IPS-20b (cell line): ENCODE measurements at regions not wholly inside any gene's neighbourhood (a gene's known extent, or its start where the extent isn't known, plus 50 kb on each side); places are given as distances from the start of the nearest gene placed in this dataset.

Source experiments
- H3K27ac ChIP-seq: one replicate; pipeline ENCODE4 v1.5.1; 2013; ENCODE audit warnings: low read length
- H3K27me3 ChIP-seq: 2 replicates; pipeline ENCODE4 v1.6.1; 2013; ENCODE audit warnings: mild to moderate bottlenecking, low read length, inconsistent platforms; ENCODE audit not compliant: insufficient read depth
- H3K36me3 ChIP-seq: 2 replicates; pipeline ENCODE4 v1.6.1; 2013; ENCODE audit warnings: low read depth, mild to moderate bottlenecking, inconsistent platforms, low read length, moderate library complexity; ENCODE audit not compliant: insufficient read depth
- H3K4me1 ChIP-seq: 2 replicates; pipeline ENCODE4 v1.6.1; 2013; ENCODE audit warnings: mild to moderate bottlenecking, control low read depth, inconsistent platforms, low read length, moderate library complexity; ENCODE audit not compliant: insufficient read depth
- H3K4me3 ChIP-seq: 2 replicates; pipeline ENCODE4 v1.5.1; 2013; ENCODE audit warnings: mild to moderate bottlenecking, low read length, inconsistent platforms
- H3K9ac ChIP-seq: 2 replicates; pipeline ENCODE4 v1.6.1; 2013; ENCODE audit warnings: low read depth, mild to moderate bottlenecking, inconsistent platforms, low read length, moderate library complexity
- H3K9me3 ChIP-seq: 2 replicates; pipeline ENCODE4 v1.6.1; 2013; ENCODE audit warnings: mild to moderate bottlenecking, low read depth, low read length, inconsistent platforms; ENCODE audit not compliant: insufficient read depth

- no peaks in the 10 kb centered on the region for H3K36me3 ChIP-seq
- H3K9me3 ChIP-seq = no peaks in the 10 kb centered on the region
- no peak overlapping the region for H3K27ac ChIP-seq
- no peaks in the 10 kb centered on the region for H3K27me3 ChIP-seq
- H3K9ac ChIP-seq = no peak overlapping the region
- H3K4me3 ChIP-seq = no peak overlapping the region
- H3K4me1 ChIP-seq = no peaks in the 10 kb centered on the region
These were observed 473.1 kb upstream of the GJE1 start for GRCh38 chr6:141659582-141659981.

DNA sequence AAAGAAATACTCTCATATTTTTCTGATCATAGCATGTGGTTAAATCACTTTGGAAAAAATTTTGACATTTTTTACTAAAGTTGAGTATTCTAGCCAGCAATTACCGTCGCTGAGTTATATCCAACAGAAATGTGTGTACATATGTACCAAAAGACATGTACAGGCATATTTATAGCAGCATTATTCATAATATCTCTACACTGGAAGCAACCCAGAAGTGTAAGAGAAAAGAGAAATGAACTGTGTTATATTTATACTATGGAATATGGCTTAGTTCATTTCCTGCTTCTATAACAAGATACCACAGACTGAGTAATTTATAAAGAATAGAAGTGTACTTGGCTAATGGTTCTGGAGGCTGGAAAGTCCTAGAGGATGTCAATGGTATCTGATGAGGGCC, 474.0 kb upstream of the GJE1 start:
- Histone ChIP-seq H3K9me3 (no peaks in the 10 kb centered on the region), H3K27me3 (no peaks in the 10 kb centered on the region), H3K4me3 (no peak overlapping the region), H3K36me3 (no peaks in the 10 kb centered on the region), H3K4me1 (no peaks in the 10 kb centered on the region), H3K9ac (no peak overlapping the region), H3K27ac (no peak overlapping the region)

DNA sequence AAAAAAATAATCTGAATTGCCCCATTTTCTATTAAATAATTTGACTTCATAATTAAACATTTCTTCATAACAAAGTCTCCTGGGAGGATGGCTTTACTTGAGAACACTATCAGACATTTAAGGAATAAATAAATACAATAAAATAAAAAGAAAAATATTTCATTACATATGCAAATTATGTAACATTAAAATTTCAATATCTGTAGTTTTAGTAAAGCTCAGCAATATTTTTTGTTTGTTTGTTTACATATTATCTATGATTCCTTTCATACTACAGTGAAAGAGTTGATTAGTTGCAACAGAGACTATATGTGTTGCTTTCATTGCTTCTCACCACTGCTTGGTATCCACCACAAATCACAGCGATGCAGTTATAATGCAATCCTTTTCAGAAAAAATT, 474.9 kb upstream of the GJE1 start:
- H3K27me3 ChIP-seq = no peaks in the 10 kb centered on the region
- H3K9ac ChIP-seq = no peak overlapping the region
- H3K4me3 ChIP-seq = no peak overlapping the region
- no peak overlapping the region for H3K27ac ChIP-seq
- no peaks in the 10 kb centered on the region for H3K36me3 ChIP-seq
- H3K4me1 ChIP-seq = no peaks in the 10 kb centered on the region
- H3K9me3 ChIP-seq = no peaks in the 10 kb centered on the region

- no peaks in the 10 kb centered on the region for H3K4me1 ChIP-seq
- no peak overlapping the region for H3K4me3 ChIP-seq
- no peak overlapping the region for H3K9ac ChIP-seq
- no peaks in the 10 kb centered on the region for H3K36me3 ChIP-seq
- H3K27ac ChIP-seq = no peak overlapping the region
- H3K27me3 ChIP-seq = no peaks in the 10 kb centered on the region
- H3K9me3 ChIP-seq = no peaks in the 10 kb centered on the region
These were observed 479.1 kb upstream of the GJE1 start for GRCh38 chr6:141653590-141653989.

DNA sequence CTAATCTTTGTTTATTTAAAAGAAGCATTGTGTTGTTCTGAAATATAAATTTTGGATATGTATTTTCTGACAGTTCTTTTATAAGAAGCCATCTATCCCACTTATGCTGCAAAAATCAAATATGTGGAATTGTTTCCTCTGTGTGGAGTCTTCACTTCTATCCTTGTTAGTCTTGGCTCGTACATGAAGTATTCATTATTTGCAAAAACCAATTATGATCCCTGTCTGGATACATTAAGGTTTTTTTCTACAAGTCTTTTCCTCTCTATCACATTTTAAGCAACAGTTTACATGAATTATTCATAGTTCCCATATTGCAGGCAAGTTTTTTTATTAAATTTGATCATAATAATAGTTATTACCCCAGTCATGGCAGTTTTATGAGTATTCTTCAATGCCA, 490.8 kb upstream of the GJE1 start:
- no peak overlapping the region for H3K4me3 ChIP-seq
- no peaks in the 10 kb centered on the region for H3K4me1 ChIP-seq
- no peak overlapping the region for H3K27ac ChIP-seq
- no peaks in the 10 kb centered on the region for H3K36me3 ChIP-seq
- H3K9ac ChIP-seq = no peak overlapping the region
- no peaks in the 10 kb centered on the region for H3K9me3 ChIP-seq
- H3K27me3 ChIP-seq = no peaks in the 10 kb centered on the region

- H3K9ac ChIP-seq = no peak overlapping the region
- no peaks in the 10 kb centered on the region for H3K27me3 ChIP-seq
- H3K4me1 ChIP-seq = no peaks in the 10 kb centered on the region
- H3K27ac ChIP-seq = no peak overlapping the region
- H3K4me3 ChIP-seq = no peak overlapping the region
- no peaks in the 10 kb centered on the region for H3K36me3 ChIP-seq
- H3K9me3 ChIP-seq = no peaks in the 10 kb centered on the region
These were observed 491.3 kb upstream of the GJE1 start for GRCh38 chr6:141641406-141641805.

DNA sequence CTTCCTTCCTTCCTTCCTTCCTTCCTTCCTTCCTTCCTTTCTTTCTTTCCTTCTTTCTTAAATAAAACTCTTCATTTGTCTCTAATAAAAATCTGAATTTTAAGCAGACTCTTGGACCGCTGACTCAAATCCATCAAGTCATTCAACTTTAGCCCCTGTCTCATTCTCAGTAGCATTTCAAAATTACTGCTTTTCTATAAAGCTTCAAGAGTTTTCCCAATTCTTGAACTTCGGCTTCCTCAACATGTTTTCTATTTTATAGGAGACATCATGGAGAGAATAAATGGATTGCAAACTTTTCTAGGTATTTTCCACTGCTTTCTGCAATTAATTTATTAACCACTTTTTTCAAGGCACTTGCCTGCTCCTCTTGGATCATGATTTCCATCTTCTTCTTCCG, 497.1 kb upstream of the GJE1 start:
- no peaks in the 10 kb centered on the region for H3K4me1 ChIP-seq
- no peak overlapping the region for H3K9ac ChIP-seq
- no peak overlapping the region for H3K4me3 ChIP-seq
- H3K27me3 ChIP-seq = no peaks in the 10 kb centered on the region
- H3K27ac ChIP-seq = no peak overlapping the region
- H3K9me3 ChIP-seq = no peaks in the 10 kb centered on the region
- no peaks in the 10 kb centered on the region for H3K36me3 ChIP-seq

GRCh38 chr6:141634269-141634668, 498.5 kb upstream of the GJE1 start:
- H3K9ac ChIP-seq = no peak overlapping the region
- no peaks in the 10 kb centered on the region for H3K27me3 ChIP-seq
- H3K36me3 ChIP-seq = no peaks in the 10 kb centered on the region
- no peaks in the 10 kb centered on the region for H3K9me3 ChIP-seq
- no peak overlapping the region for H3K27ac ChIP-seq
- H3K4me3 ChIP-seq = no peak overlapping the region
- no peaks in the 10 kb centered on the region for H3K4me1 ChIP-seq

DNA sequence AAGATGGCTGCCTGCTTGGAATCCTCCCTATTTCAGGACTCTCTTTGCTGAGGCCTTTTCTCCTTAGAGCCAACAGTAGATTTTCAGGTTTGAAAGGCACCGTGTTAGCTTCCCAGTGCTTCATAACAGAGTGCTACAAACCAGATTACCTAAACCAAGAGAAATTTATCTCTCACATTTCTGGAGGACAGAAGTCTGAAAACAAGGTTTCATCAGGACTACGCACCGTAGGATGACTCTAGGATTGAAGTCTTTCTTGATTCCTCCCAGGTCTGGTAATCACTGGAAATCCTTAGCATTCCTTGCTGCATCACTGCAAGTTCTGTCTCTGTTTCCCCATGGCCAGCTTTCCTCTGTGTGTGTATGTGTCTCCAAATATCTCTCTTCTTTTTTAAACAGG, 508.4 kb upstream of the GJE1 start:
- Histone ChIP-seq H3K9ac (no peak overlapping the region), H3K27me3 (no peaks in the 10 kb centered on the region), H3K4me1 (no peaks in the 10 kb centered on the region), H3K9me3 (no peaks in the 10 kb centered on the region), H3K4me3 (no peak overlapping the region), H3K27ac (no peak overlapping the region), H3K36me3 (no peaks in the 10 kb centered on the region)

- Histone ChIP-seq H3K4me1 (no peaks in the 10 kb centered on the region), H3K36me3 (no peaks in the 10 kb centered on the region), H3K4me3 (no peak overlapping the region), H3K27me3 (no peaks in the 10 kb centered on the region), H3K9ac (no peak overlapping the region), H3K27ac (no peak overlapping the region), H3K9me3 (no peaks in the 10 kb centered on the region)
These were observed 514.5 kb upstream of the GJE1 start for GRCh38 chr6:141618180-141618581.

DNA sequence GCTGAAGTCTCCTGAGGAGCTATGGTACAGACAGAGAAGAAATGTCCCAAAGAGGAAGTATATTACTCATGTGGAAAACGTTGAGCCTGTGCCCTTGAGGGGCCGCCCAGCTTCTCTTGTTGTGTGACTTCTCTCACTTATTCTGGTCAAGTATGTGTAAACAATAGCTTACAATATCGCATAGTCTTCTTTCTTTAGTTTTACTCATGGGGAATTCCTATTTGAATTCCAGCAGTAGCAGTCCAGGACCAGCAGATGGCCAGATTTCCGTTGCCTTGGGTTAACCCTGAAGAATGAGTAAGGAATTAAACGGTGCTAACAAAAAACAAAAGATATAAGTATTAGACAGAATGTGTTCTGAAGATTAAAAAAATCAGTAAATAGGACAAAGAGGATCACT, 522.0 kb upstream of the GJE1 start:
- H3K4me3 ChIP-seq = no peak overlapping the region
- H3K9me3 ChIP-seq = no peaks in the 10 kb centered on the region
- no peak overlapping the region for H3K9ac ChIP-seq
- no peaks in the 10 kb centered on the region for H3K4me1 ChIP-seq
- H3K27ac ChIP-seq = no peak overlapping the region
- H3K27me3 ChIP-seq = no peaks in the 10 kb centered on the region
- H3K36me3 ChIP-seq = no peaks in the 10 kb centered on the region

- Histone ChIP-seq H3K9me3 (no peaks in the 10 kb centered on the region), H3K27me3 (no peaks in the 10 kb centered on the region), H3K9ac (no peak overlapping the region), H3K4me1 (no peaks in the 10 kb centered on the region), H3K36me3 (no peaks in the 10 kb centered on the region), H3K4me3 (no peak overlapping the region), H3K27ac (no peak overlapping the region)
These were observed 524.8 kb upstream of the GJE1 start for GRCh38 chr6:141607956-141608355.

DNA sequence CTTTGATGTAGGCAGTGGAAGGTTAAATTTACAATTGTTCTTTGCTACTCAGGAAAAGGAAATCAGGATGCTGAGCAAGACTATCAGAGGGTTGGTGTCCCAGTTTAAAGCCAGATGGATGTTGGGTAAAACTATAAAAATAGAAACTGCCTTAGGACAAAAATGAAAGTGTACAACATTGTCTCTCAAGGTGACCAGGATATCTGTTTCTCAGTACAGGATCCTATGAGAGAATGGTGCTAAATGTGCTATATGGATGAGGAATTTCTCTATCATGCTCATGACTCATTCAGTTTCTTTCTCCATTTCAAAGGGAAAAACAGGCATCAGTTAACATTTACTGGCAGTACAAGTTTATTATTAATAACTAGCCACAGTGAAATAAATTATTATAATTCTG, 534.2 kb upstream of the GJE1 start:
- H3K27me3 ChIP-seq = no peaks in the 10 kb centered on the region
- no peaks in the 10 kb centered on the region for H3K36me3 ChIP-seq
- no peak overlapping the region for H3K9ac ChIP-seq
- no peaks in the 10 kb centered on the region for H3K4me1 ChIP-seq
- no peak overlapping the region for H3K4me3 ChIP-seq
- no peaks in the 10 kb centered on the region for H3K9me3 ChIP-seq
- H3K27ac ChIP-seq = no peak overlapping the region
